ENCODE measurements at regions not wholly inside any gene's neighbourhood (a gene's known extent, or its start where the extent isn't known, plus 50 kb on each side); places are given as distances from the start of the nearest gene placed in this dataset.

- Mint-ChIP-seq H3K4me3 (no peak overlapping the region), H3K9me3 (no peaks in the 10 kb centered on the region), H3K27me3 (no peaks in the 10 kb centered on the region), H3K4me1 (ENCODE audit: low read depth) (peaks cover 9% of the 10 kb centered on the region), H3K36me3 (ENCODE audit: low read depth) (no peaks in the 10 kb centered on the region), H3K27ac (no peak overlapping the region)
- H3K27me3 ChIP-seq (ENCODE audit: control insufficient read depth in 1 of 2, insufficient read depth in 2 of 2, low read length in 2 of 2) = no peaks in the 10 kb centered on the region
- intact Hi-C loops (cut with DNase I, micrococcal nuclease) = no loop called here
- TF ChIP-seq, protein P1, sequence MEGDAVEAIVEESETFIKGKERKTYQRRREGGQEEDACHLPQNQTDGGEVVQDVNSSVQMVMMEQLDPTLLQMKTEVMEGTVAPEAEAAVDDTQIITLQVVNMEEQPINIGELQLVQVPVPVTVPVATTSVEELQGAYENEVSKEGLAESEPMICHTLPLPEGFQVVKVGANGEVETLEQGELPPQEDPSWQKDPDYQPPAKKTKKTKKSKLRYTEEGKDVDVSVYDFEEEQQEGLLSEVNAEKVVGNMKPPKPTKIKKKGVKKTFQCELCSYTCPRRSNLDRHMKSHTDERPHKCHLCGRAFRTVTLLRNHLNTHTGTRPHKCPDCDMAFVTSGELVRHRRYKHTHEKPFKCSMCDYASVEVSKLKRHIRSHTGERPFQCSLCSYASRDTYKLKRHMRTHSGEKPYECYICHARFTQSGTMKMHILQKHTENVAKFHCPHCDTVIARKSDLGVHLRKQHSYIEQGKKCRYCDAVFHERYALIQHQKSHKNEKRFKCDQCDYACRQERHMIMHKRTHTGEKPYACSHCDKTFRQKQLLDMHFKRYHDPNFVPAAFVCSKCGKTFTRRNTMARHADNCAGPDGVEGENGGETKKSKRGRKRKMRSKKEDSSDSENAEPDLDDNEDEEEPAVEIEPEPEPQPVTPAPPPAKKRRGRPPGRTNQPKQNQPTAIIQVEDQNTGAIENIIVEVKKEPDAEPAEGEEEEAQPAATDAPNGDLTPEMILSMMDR (IDR thresholded peaks at IDR 0.05) = no peak
- H3K4me3 ChIP-seq (ENCODE audit: low read length) = no peak overlapping the region
- H3K4me1 ChIP-seq (ENCODE audit: insufficient read depth, low read length) = no peaks in the 10 kb centered on the region
- POLR2A ChIA-PET = no interaction called here
- DNase-seq (no peak), ATAC-seq (ENCODE audit: poor library complexity) (no peak)
- no peak overlapping the region for H3K27ac ChIP-seq (ENCODE audit: low read depth in 1 of 2, low read length in 2 of 2)
- CTCF ChIA-PET = no interaction called here
- no peaks in the 10 kb centered on the region for H3K36me3 ChIP-seq (ENCODE audit: insufficient read depth, low read length)
- no peaks in the 10 kb centered on the region for H3K9me3 ChIP-seq (ENCODE audit: control insufficient read depth in 1 of 2, insufficient read depth in 1 of 2, low read length in 2 of 2)
These were observed 98.3 kb upstream of the CD55 start for GRCh38 chr1:207223162-207223561.

GRCh38 chr1:207224666-207225065 is 96.8 kb upstream of the CD55 start:
- Histone ChIP-seq H3K27me3 (ENCODE audit: control insufficient read depth in 1 of 2, insufficient read depth in 2 of 2, low read length in 2 of 2) (no peaks in the 10 kb centered on the region), H3K4me3 (ENCODE audit: low read length) (no peak overlapping the region), H3K27ac (ENCODE audit: low read depth in 1 of 2, low read length in 2 of 2) (no peak overlapping the region), H3K36me3 (ENCODE audit: insufficient read depth, low read length) (no peaks in the 10 kb centered on the region), H3K9me3 (ENCODE audit: control insufficient read depth in 1 of 2, insufficient read depth in 1 of 2, low read length in 2 of 2) (no peaks in the 10 kb centered on the region), H3K4me1 (ENCODE audit: insufficient read depth, low read length) (no peaks in the 10 kb centered on the region)
- H3K36me3 Mint-ChIP-seq (ENCODE audit: low read depth) = no peaks in the 10 kb centered on the region
- H3K4me1 Mint-ChIP-seq (ENCODE audit: low read depth) = no peaks in the 10 kb centered on the region
- TF ChIP-seq, protein P1 (IDR thresholded peaks at IDR 0.05) = no peak
- no peak overlapping the region for H3K27ac Mint-ChIP-seq
- intact Hi-C loops (cut with DNase I, micrococcal nuclease) = no loop called here
- ChIA-PET POLR2A (no interaction called here), CTCF (no interaction called here)
- no peak overlapping the region for H3K4me3 Mint-ChIP-seq
- no peaks in the 10 kb centered on the region for H3K9me3 Mint-ChIP-seq
- DNase-seq (no peak), ATAC-seq (ENCODE audit: poor library complexity) (no peak)
- H3K27me3 Mint-ChIP-seq = no peaks in the 10 kb centered on the region

- ChIA-PET POLR2A (no interaction called here), CTCF (interaction anchor here (0.6 kb wide), 1 partner anchor 41 kb away, joined by 4 read pairs; no protein-coding TSS in a partner anchor)
- no peaks in the 10 kb centered on the region for H3K36me3 ChIP-seq (ENCODE audit: insufficient read depth, low read length)
- Mint-ChIP-seq H3K27me3 (no peaks in the 10 kb centered on the region), H3K9me3 (no peaks in the 10 kb centered on the region), H3K36me3 (ENCODE audit: low read depth) (no peaks in the 10 kb centered on the region), H3K4me3 (no peak overlapping the region), H3K4me1 (ENCODE audit: low read depth) (no peaks in the 10 kb centered on the region), H3K27ac (no peak overlapping the region)
- no peaks in the 10 kb centered on the region for H3K27me3 ChIP-seq (ENCODE audit: control insufficient read depth in 1 of 2, insufficient read depth in 2 of 2, low read length in 2 of 2)
- H3K9me3 ChIP-seq (ENCODE audit: control insufficient read depth in 1 of 2, insufficient read depth in 1 of 2, low read length in 2 of 2) = no peaks in the 10 kb centered on the region
- TF ChIP-seq, protein P1 (IDR thresholded peaks at IDR 0.05) = no peak
- H3K4me3 ChIP-seq (ENCODE audit: low read length) = no peak overlapping the region
- no peak overlapping the region for H3K27ac ChIP-seq (ENCODE audit: low read depth in 1 of 2, low read length in 2 of 2)
- intact Hi-C loops (cut with DNase I, micrococcal nuclease) = no loop called here
- no peak for DNase-seq
- ATAC-seq (ENCODE audit: poor library complexity) = no peak
- no peaks in the 10 kb centered on the region for H3K4me1 ChIP-seq (ENCODE audit: insufficient read depth, low read length)
These were observed 94.3 kb upstream of the CD55 start for GRCh38 chr1:207227131-207227630.

Measured in CD4-positive, alpha-beta T cell (primary cell).